Type B pancreatic cell (in vitro differentiated cells): ENCODE measurements at regions not wholly inside any gene's neighbourhood (a gene's known extent, or its start where the extent isn't known, plus 50 kb on each side); places are given as distances from the start of the nearest gene placed in this dataset.

ENCODE experiments used
- DNase-seq: peaks from one replicate; pipeline ENCODE4 v3.0.0; 2021; ENCODE audit warnings: mixed read lengths; ENCODE audit not compliant: unreplicated experiment; ENCODE audit errors: extremely low spot score
- H3K27ac Mint-ChIP-seq: 2 replicates; pipeline ENCODE4 v1.8.0; 2021; ENCODE audit warnings: mild to moderate bottlenecking, mixed read lengths
- H3K27me3 Mint-ChIP-seq: 2 replicates; pipeline ENCODE4 v1.8.0; 2021; ENCODE audit warnings: mixed read lengths
- H3K36me3 Mint-ChIP-seq: 2 replicates; pipeline ENCODE4 v1.8.0; 2021; ENCODE audit warnings: mixed read lengths
- H3K4me1 Mint-ChIP-seq: one replicate; pipeline ENCODE4 v1.8.0; 2021; ENCODE audit warnings: mixed read lengths; ENCODE audit not compliant: unreplicated experiment
- H3K4me3 Mint-ChIP-seq: 2 replicates; pipeline ENCODE4 v1.8.0; 2021; ENCODE audit warnings: mild to moderate bottlenecking, mixed read lengths
- H3K9me3 Mint-ChIP-seq: 2 replicates; pipeline ENCODE4 v1.8.0; 2021; ENCODE audit warnings: mixed read lengths
- CTCF ChIP-seq: fragments of 200-600 bp; sonication (generic); conservative IDR thresholded peaks from 2 replicates; pipeline ENCODE4 v1.5.0; 2021; ENCODE audit warnings: antibody characterized with exemption, mild to moderate bottlenecking

GRCh38 chr3:127038923-127039581 lies 56.1 kb downstream of the PLXNA1 start:
- TF ChIP-seq CTCF: no peak
- H3K27me3 Mint-ChIP-seq: peaks cover 4% of the 10 kb centered on the region

DNA sequence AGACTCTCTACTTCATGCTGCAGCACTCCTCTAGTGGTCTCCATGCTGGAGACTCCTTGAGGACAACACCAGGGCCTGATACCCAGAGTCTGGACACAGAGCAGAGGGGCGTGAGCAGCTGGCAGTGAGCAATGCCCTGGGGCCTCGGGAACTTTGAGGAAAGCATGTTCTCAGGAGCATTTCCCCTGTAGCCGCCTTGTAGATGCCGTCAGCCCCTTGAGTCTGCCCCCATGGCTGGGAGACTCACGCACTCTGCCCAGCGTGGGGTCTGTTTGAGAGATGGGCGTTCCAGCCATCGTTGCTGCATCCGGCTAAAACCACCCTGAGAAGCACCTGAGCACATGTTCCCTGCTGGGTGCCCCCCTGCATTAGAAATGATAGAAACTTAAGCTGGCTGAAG lies 56.8 kb downstream of the PLXNA1 start:
- H3K27ac Mint-ChIP-seq: no peak overlapping the region
- H3K4me3 Mint-ChIP-seq: no peak overlapping the region
- DNase-seq: no peak
- peaks cover 4% of the 10 kb centered on the region for H3K27me3 Mint-ChIP-seq
- TF ChIP-seq CTCF: no peak
- no peaks in the 10 kb centered on the region for H3K36me3 Mint-ChIP-seq
- H3K9me3 Mint-ChIP-seq: no peaks in the 10 kb centered on the region
- H3K4me1 Mint-ChIP-seq: peaks cover 19% of the 10 kb centered on the region

More at GRCh38 chr3:127038923-127039581, 56.1 kb downstream of the PLXNA1 start:
- no peaks in the 10 kb centered on the region for H3K9me3 Mint-ChIP-seq
- peaks cover 15% of the 10 kb centered on the region for H3K4me1 Mint-ChIP-seq
- no peaks in the 10 kb centered on the region for H3K36me3 Mint-ChIP-seq
- DNase-seq: no peak
- H3K27ac Mint-ChIP-seq: no peak overlapping the region
- H3K4me3 Mint-ChIP-seq: no peak overlapping the region

GRCh38 chr3:127040216-127040615 lies 57.3 kb downstream of the PLXNA1 start:
- no peak for TF ChIP-seq CTCF
- Mint-ChIP-seq H3K27me3 (peaks cover 4% of the 10 kb centered on the region), H3K27ac (no peak overlapping the region), H3K9me3 (no peaks in the 10 kb centered on the region), H3K4me3 (no peak overlapping the region), H3K36me3 (no peaks in the 10 kb centered on the region), H3K4me1 (peaks cover 23% of the 10 kb centered on the region)
- no peak for DNase-seq

GRCh38 chr3:127041264-127041820 lies 58.4 kb downstream of the PLXNA1 start:
- Mint-ChIP-seq H3K4me1 (peaks cover 23% of the 10 kb centered on the region), H3K27me3 (peaks cover 4% of the 10 kb centered on the region), H3K27ac (no peak overlapping the region), H3K9me3 (no peaks in the 10 kb centered on the region), H3K4me3 (no peak overlapping the region), H3K36me3 (no peaks in the 10 kb centered on the region)
- TF ChIP-seq CTCF: no peak
- DNase-seq: no peak

DNA sequence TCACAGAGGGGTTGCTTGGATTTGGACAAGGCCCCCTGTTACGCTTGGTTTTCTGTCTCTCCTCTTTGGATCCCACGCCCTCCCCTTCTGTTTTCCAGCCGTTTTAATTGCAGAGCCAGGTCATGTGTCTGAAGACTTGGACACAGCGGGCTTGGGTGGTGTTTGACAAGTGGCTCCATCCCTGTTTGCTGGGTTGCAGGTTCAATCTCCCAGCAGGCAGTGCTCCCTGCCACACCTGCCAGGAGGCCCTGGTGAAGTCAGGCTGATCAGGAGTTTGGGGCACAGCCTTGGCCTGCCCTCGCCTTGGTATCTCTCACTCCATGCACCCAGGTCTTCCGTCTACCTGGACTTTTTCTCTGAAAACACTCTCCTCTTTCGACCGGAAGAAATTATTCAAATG lies 59.0 kb downstream of the PLXNA1 start:
- no peak for TF ChIP-seq CTCF
- DNase-seq: no peak
- peaks cover 23% of the 10 kb centered on the region for H3K4me1 Mint-ChIP-seq
- H3K27ac Mint-ChIP-seq: no peak overlapping the region
- H3K9me3 Mint-ChIP-seq: no peaks in the 10 kb centered on the region
- peaks cover 4% of the 10 kb centered on the region for H3K27me3 Mint-ChIP-seq
- no peaks in the 10 kb centered on the region for H3K36me3 Mint-ChIP-seq
- no peak overlapping the region for H3K4me3 Mint-ChIP-seq
